ENCODE measurements at regions not wholly inside any gene's neighbourhood (a gene's known extent, or its start where the extent isn't known, plus 50 kb on each side); places are given as distances from the start of the nearest gene placed in this dataset.
A peak's percentile ranks its signal among the peaks of the same experiment; 100 is the strongest.

GRCh38 chr16:73161977-73162376 lies 114.0 kb upstream of the ZFHX3 start:
- peaks cover 2% of the 10 kb centered on the region for H3K79me1 ChIP-seq (ENCODE audit: low read length)
- no CpG with 5 or more reads among the region's 4 CpGs for WGBS (ENCODE audit: extremely low coverage, insufficient coverage, insufficient read length)

GRCh38 chr16:73159296-73159695 lies 111.4 kb upstream of the ZFHX3 start:
- Histone ChIP-seq H2BK120ac (ENCODE audit: insufficient read depth, low read length, poor library complexity) (no peak overlapping the region), H2AK5ac (ENCODE audit: low read length) (no peak overlapping the region), H3K27ac (ENCODE audit: low read depth, low read length) (no peak overlapping the region), H3K79me1 (ENCODE audit: low read length) (peaks cover 2% of the 10 kb centered on the region), H2BK12ac (ENCODE audit: low read length) (no peak overlapping the region), H3K14ac (ENCODE audit: low read length) (no peak overlapping the region), H3K23ac (ENCODE audit: low read length) (no peak overlapping the region), H2BK5ac (ENCODE audit: low read depth, low read length, poor library complexity) (no peak overlapping the region), H4K12ac (ENCODE audit: low read depth, low read length) (no peak overlapping the region), H3K79me2 (ENCODE audit: control insufficient read depth, insufficient read depth, low read length, poor library complexity) (no peaks in the 10 kb centered on the region), H3K9me3 (ENCODE audit: insufficient read depth, low read depth, low read length) (no peaks in the 10 kb centered on the region), H4K91ac (ENCODE audit: low read depth, low read length) (no peak overlapping the region), H3K4me1 (ENCODE audit: control insufficient read depth in 1 of 2, insufficient read depth in 2 of 2, low read length in 2 of 2) (peaks cover 0 to 3% of the 10 kb centered on the region in 2 experiments), H3K4me3 (ENCODE audit: low read depth, low read length) (no peak overlapping the region), H3K4ac (ENCODE audit: low read depth, low read length) (no peak overlapping the region), H4K8ac (ENCODE audit: low read depth, low read length) (no peak overlapping the region), H3K36me3 (ENCODE audit: control insufficient read depth in 1 of 2, insufficient read depth in 2 of 2, low read length in 2 of 2) (no peaks in the 10 kb centered on the region), H2AFZ (ENCODE audit: insufficient read depth, low read length, poor library complexity) (no peak overlapping the region), H3K18ac (ENCODE audit: low read length) (no peak overlapping the region), H3K4me2 (ENCODE audit: low read length) (no peak overlapping the region), H3K9ac (ENCODE audit: low read length) (no peak overlapping the region), H3K27me3 (ENCODE audit: insufficient read depth, low read length) (no peaks in the 10 kb centered on the region)
- no peak for DNase-seq
- no CpG with 5 or more reads among the region's 5 CpGs for WGBS (ENCODE audit: extremely low coverage, insufficient coverage, insufficient read length)

More at GRCh38 chr16:73161977-73162376, 114.0 kb upstream of the ZFHX3 start:
- Histone ChIP-seq H3K27ac (ENCODE audit: low read depth, low read length) (no peak overlapping the region), H2AK5ac (ENCODE audit: low read length) (no peak overlapping the region), H3K9me3 (ENCODE audit: insufficient read depth, low read depth, low read length) (no peaks in the 10 kb centered on the region), H3K18ac (ENCODE audit: low read length) (no peak overlapping the region), H3K4ac (ENCODE audit: low read depth, low read length) (no peak overlapping the region), H4K91ac (ENCODE audit: low read depth, low read length) (no peak overlapping the region), H2AFZ (ENCODE audit: insufficient read depth, low read length, poor library complexity) (no peak overlapping the region), H3K36me3 (ENCODE audit: control insufficient read depth in 1 of 2, insufficient read depth in 2 of 2, low read length in 2 of 2) (no peaks in the 10 kb centered on the region), H2BK120ac (ENCODE audit: insufficient read depth, low read length, poor library complexity) (no peak overlapping the region), H2BK12ac (ENCODE audit: low read length) (no peak overlapping the region), H3K14ac (ENCODE audit: low read length) (no peak overlapping the region), H3K4me3 (ENCODE audit: low read depth, low read length) (no peak overlapping the region), H3K4me1 (ENCODE audit: control insufficient read depth in 1 of 2, insufficient read depth in 2 of 2, low read length in 2 of 2) (peaks cover 0 to 3% of the 10 kb centered on the region in 2 experiments), H3K9ac (ENCODE audit: low read length) (peak overlapping the region; percentile 29), H3K23ac (ENCODE audit: low read length) (no peak overlapping the region), H3K27me3 (ENCODE audit: insufficient read depth, low read length) (no peaks in the 10 kb centered on the region), H4K8ac (ENCODE audit: low read depth, low read length) (no peak overlapping the region), H3K4me2 (ENCODE audit: low read length) (no peak overlapping the region), H2BK5ac (ENCODE audit: low read depth, low read length, poor library complexity) (no peak overlapping the region), H3K79me2 (ENCODE audit: control insufficient read depth, insufficient read depth, low read length, poor library complexity) (no peaks in the 10 kb centered on the region), H4K12ac (ENCODE audit: low read depth, low read length) (no peak overlapping the region)
- DNase-seq = no peak

DNA sequence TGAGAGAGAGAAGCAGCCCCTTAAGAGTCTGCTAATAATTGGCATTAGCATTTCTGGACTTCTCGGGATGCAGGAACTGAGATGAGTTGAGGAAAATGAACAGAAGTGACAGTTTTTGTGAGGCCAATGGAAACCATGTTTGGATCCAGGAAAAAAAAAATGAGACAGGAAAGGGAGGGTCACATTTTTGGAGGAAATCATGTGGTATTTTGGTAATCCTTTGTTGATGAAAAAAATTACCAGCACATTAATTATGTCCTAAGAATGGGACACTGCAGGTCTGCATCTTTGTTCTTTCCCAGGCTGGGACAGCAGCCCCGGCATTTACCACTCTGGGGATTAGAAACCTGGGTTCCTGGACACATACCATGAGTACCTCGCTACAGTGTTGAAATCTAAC lies 109.9 kb upstream of the ZFHX3 start:
- Histone ChIP-seq H2BK5ac (ENCODE audit: low read depth, low read length, poor library complexity) (no peak overlapping the region), H3K79me2 (ENCODE audit: control insufficient read depth, insufficient read depth, low read length, poor library complexity) (no peaks in the 10 kb centered on the region), H2AFZ (ENCODE audit: insufficient read depth, low read length, poor library complexity) (no peak overlapping the region), H2BK120ac (ENCODE audit: insufficient read depth, low read length, poor library complexity) (no peak overlapping the region), H3K4me1 (ENCODE audit: control insufficient read depth in 1 of 2, insufficient read depth in 2 of 2, low read length in 2 of 2) (peaks cover under 1 to 7% of the 10 kb centered on the region in 2 experiments), H4K8ac (ENCODE audit: low read depth, low read length) (no peak overlapping the region), H4K12ac (ENCODE audit: low read depth, low read length) (no peak overlapping the region), H3K36me3 (ENCODE audit: control insufficient read depth in 1 of 2, insufficient read depth in 2 of 2, low read length in 2 of 2) (no peaks in the 10 kb centered on the region), H4K91ac (ENCODE audit: low read depth, low read length) (no peak overlapping the region), H3K4me3 (ENCODE audit: low read depth, low read length) (no peak overlapping the region), H3K9ac (ENCODE audit: low read length) (no peak overlapping the region), H3K27me3 (ENCODE audit: insufficient read depth, low read length) (no peaks in the 10 kb centered on the region), H3K18ac (ENCODE audit: low read length) (no peak overlapping the region), H2BK12ac (ENCODE audit: low read length) (no peak overlapping the region), H2AK5ac (ENCODE audit: low read length) (no peak overlapping the region), H3K27ac (ENCODE audit: low read depth, low read length) (no peak overlapping the region), H3K4me2 (ENCODE audit: low read length) (no peak overlapping the region), H3K79me1 (ENCODE audit: low read length) (peaks cover 2% of the 10 kb centered on the region), H3K14ac (ENCODE audit: low read length) (no peak overlapping the region), H3K9me3 (ENCODE audit: insufficient read depth, low read depth, low read length) (no peaks in the 10 kb centered on the region), H3K23ac (ENCODE audit: low read length) (no peak overlapping the region), H3K4ac (ENCODE audit: low read depth, low read length) (no peak overlapping the region)
- no peak for DNase-seq
- WGBS (ENCODE audit: extremely low coverage, insufficient coverage, insufficient read length) = no CpG with 5 or more reads among the region's 3 CpGs

- Histone ChIP-seq H4K8ac (ENCODE audit: low read depth, low read length) (no peak overlapping the region), H2AFZ (ENCODE audit: insufficient read depth, low read length, poor library complexity) (no peak overlapping the region), H3K4ac (ENCODE audit: low read depth, low read length) (no peak overlapping the region), H2BK5ac (ENCODE audit: low read depth, low read length, poor library complexity) (no peak overlapping the region), H3K18ac (ENCODE audit: low read length) (no peak overlapping the region), H3K79me1 (ENCODE audit: low read length) (peaks cover 2% of the 10 kb centered on the region), H3K4me1 (ENCODE audit: control insufficient read depth in 1 of 2, insufficient read depth in 2 of 2, low read length in 2 of 2) (peaks cover 6 to 10% of the 10 kb centered on the region in 2 experiments), H2AK5ac (ENCODE audit: low read length) (no peak overlapping the region), H2BK120ac (ENCODE audit: insufficient read depth, low read length, poor library complexity) (no peak overlapping the region), H3K4me3 (ENCODE audit: low read depth, low read length) (no peak overlapping the region), H3K9me3 (ENCODE audit: insufficient read depth, low read depth, low read length) (no peaks in the 10 kb centered on the region), H4K91ac (ENCODE audit: low read depth, low read length) (no peak overlapping the region), H3K27ac (ENCODE audit: low read depth, low read length) (no peak overlapping the region), H2BK12ac (ENCODE audit: low read length) (no peak overlapping the region), H3K23ac (ENCODE audit: low read length) (no peak overlapping the region), H3K79me2 (ENCODE audit: control insufficient read depth, insufficient read depth, low read length, poor library complexity) (no peaks in the 10 kb centered on the region), H3K36me3 (ENCODE audit: control insufficient read depth in 1 of 2, insufficient read depth in 2 of 2, low read length in 2 of 2) (no peaks in the 10 kb centered on the region), H3K27me3 (ENCODE audit: insufficient read depth, low read length) (no peaks in the 10 kb centered on the region), H3K4me2 (ENCODE audit: low read length) (no peak overlapping the region), H3K14ac (ENCODE audit: low read length) (no peak overlapping the region), H3K9ac (ENCODE audit: low read length) (no peak overlapping the region), H4K12ac (ENCODE audit: low read depth, low read length) (no peak overlapping the region)
- peak in 1 of 2 donors; percentile 29 for DNase-seq
- no CpG with 5 or more reads among the region's 10 CpGs for WGBS (ENCODE audit: extremely low coverage, insufficient coverage, insufficient read length)
These were observed 106.3 kb upstream of the ZFHX3 start for GRCh38 chr16:73154063-73154870.
